ENCODE measurements at regions not wholly inside any gene's neighbourhood (a gene's known extent, or its start where the extent isn't known, plus 50 kb on each side); places are given as distances from the start of the nearest gene placed in this dataset.

- no peaks in the 10 kb centered on the region for H3K4me1 Mint-ChIP-seq
- no peak overlapping the region for H3K4me3 Mint-ChIP-seq
- Histone ChIP-seq H2AFZ (ENCODE audit: insufficient read depth, low read depth, low read length, poor library complexity, severe bottlenecking) (no peak overlapping the region), H3K4me3 (ENCODE audit: control extremely low read depth in 1 of 5, extremely low read depth in 1 of 5, insufficient read depth in 1 of 5, low read depth in 2 of 5, low read length in 4 of 5) (no peak overlapping the region), H4K20me1 (ENCODE audit: control insufficient read depth, insufficient read depth, low read length, poor library complexity, severe bottlenecking) (no peaks in the 10 kb centered on the region), H3K79me2 (ENCODE audit: control insufficient read depth, insufficient read depth, low read length) (no peaks in the 10 kb centered on the region), H3K9ac (ENCODE audit: low read length) (no peak overlapping the region), H3K36me3 (replicated peaks in 1 of 2; ENCODE audit: control extremely low read depth in 1 of 2, control insufficient read depth in 1 of 2, extremely low read depth in 1 of 2, insufficient read depth in 2 of 2, low read length in 1 of 2) (no peaks in the 10 kb centered on the region), H3K4me1 (ENCODE audit: control insufficient read depth in 2 of 2, insufficient read depth in 2 of 2, low read length in 2 of 2) (no peaks in the 10 kb centered on the region), H3K27ac (ENCODE audit: low read length in 2 of 2) (no peak overlapping the region), H3K27me3 (replicated peaks in 1 of 4; ENCODE audit: control extremely low read depth in 1 of 4, control insufficient read depth in 3 of 4, insufficient read depth in 4 of 4, low read length in 3 of 4) (no peaks in the 10 kb centered on the region), H3K9me3 (ENCODE audit: control extremely low read depth in 1 of 3, control insufficient read depth in 2 of 3, insufficient read depth in 1 of 3, low read length in 2 of 3) (no peaks in the 10 kb centered on the region), H3K4me2 (replicated peaks; ENCODE audit: low read depth, low read length, poor library complexity, severe bottlenecking) (no peak overlapping the region)
- intact Hi-C loops (cut with micrococcal nuclease) = no loop called here
- H3K9me3 Mint-ChIP-seq (ENCODE audit: insufficient read depth) = no peaks in the 10 kb centered on the region
- ChIA-PET CTCF (no interaction called here), POLR2A (no interaction called here)
- TF ChIP-seq CTCF (IDR thresholded peaks at IDR 0.05) = no peak
- no peak for TF ChIP-seq EZH2 (IDR thresholded peaks at IDR 0.05; ENCODE audit: borderline replicate concordance, insufficient read depth, low read depth, low read length, poor library complexity, severe bottlenecking)
- no peaks in the 10 kb centered on the region for H3K27me3 Mint-ChIP-seq
- H3K27ac Mint-ChIP-seq = no peak overlapping the region
- no peak for DNase-seq
- no peak for ATAC-seq (ENCODE audit: low read depth)
- WGBS (ENCODE audit: insufficient coverage) = no CpG with 5 or more reads among the region's 1 CpG
These were observed 609.5 kb upstream of the FAM241A start for GRCh38 chr4:111535792-111536191.

- Histone ChIP-seq H3K4me3 (ENCODE audit: control extremely low read depth in 1 of 5, extremely low read depth in 1 of 5, insufficient read depth in 1 of 5, low read depth in 2 of 5, low read length in 4 of 5) (no peak overlapping the region), H3K27ac (ENCODE audit: low read length in 2 of 2) (no peak overlapping the region), H3K4me2 (replicated peaks; ENCODE audit: low read depth, low read length, poor library complexity, severe bottlenecking) (no peak overlapping the region), H2AFZ (ENCODE audit: insufficient read depth, low read depth, low read length, poor library complexity, severe bottlenecking) (no peak overlapping the region), H3K9me3 (ENCODE audit: control extremely low read depth in 1 of 3, control insufficient read depth in 2 of 3, insufficient read depth in 1 of 3, low read length in 2 of 3) (no peaks in the 10 kb centered on the region), H4K20me1 (ENCODE audit: control insufficient read depth, insufficient read depth, low read length, poor library complexity, severe bottlenecking) (no peaks in the 10 kb centered on the region), H3K27me3 (replicated peaks in 1 of 4; ENCODE audit: control extremely low read depth in 1 of 4, control insufficient read depth in 3 of 4, insufficient read depth in 4 of 4, low read length in 3 of 4) (no peaks in the 10 kb centered on the region), H3K36me3 (replicated peaks in 1 of 2; ENCODE audit: control extremely low read depth in 1 of 2, control insufficient read depth in 1 of 2, extremely low read depth in 1 of 2, insufficient read depth in 2 of 2, low read length in 1 of 2) (no peaks in the 10 kb centered on the region), H3K4me1 (ENCODE audit: control insufficient read depth in 2 of 2, insufficient read depth in 2 of 2, low read length in 2 of 2) (no peaks in the 10 kb centered on the region), H3K9ac (ENCODE audit: low read length) (no peak overlapping the region), H3K79me2 (ENCODE audit: control insufficient read depth, insufficient read depth, low read length) (no peaks in the 10 kb centered on the region)
- ATAC-seq (ENCODE audit: low read depth) = no peak
- no peaks in the 10 kb centered on the region for H3K4me1 Mint-ChIP-seq
- 88% methylated on average over 1 of the region's 2 CpGs for WGBS (ENCODE audit: insufficient coverage)
- H3K9me3 Mint-ChIP-seq (ENCODE audit: insufficient read depth) = no peaks in the 10 kb centered on the region
- intact Hi-C loops (cut with micrococcal nuclease) = no loop called here
- H3K27me3 Mint-ChIP-seq = no peaks in the 10 kb centered on the region
- H3K4me3 Mint-ChIP-seq = no peak overlapping the region
- no peak overlapping the region for H3K27ac Mint-ChIP-seq
- POLR2A ChIA-PET = no interaction called here
- no peak for DNase-seq
- CTCF ChIA-PET = no interaction called here
- TF ChIP-seq EZH2 (IDR thresholded peaks at IDR 0.05; ENCODE audit: borderline replicate concordance, insufficient read depth, low read depth, low read length, poor library complexity, severe bottlenecking) (no peak), CTCF (IDR thresholded peaks at IDR 0.05) (no peak)
These were observed 608.1 kb upstream of the FAM241A start for GRCh38 chr4:111537165-111537564.

Data from B cell (primary cell).